IMR-90 (cell line): ENCODE measurements at regions not wholly inside any gene's neighbourhood (a gene's known extent, or its start where the extent isn't known, plus 50 kb on each side); places are given as distances from the start of the nearest gene placed in this dataset.

ENCODE experiments used
- ATAC-seq: fragments of 200-7000 bp; cut with Tn5 transposase; 2 replicates; pipeline ENCODE4 v1.9.1; 2020; ENCODE audit warnings: low read depth, mild to moderate bottlenecking, moderate library complexity
- BruUV-seq: library from RNA; stranded (reverse); fragments of 400-500 nt; replicated peaks from 2 replicates; lab custom pipeline; 2021; lab: Mats Ljungman, UMichigan
- CTCF ChIA-PET: fragments of 300-600 bp; formaldehyde crosslinking; extraction: SDS; loops from one replicate; lab custom pipeline; 2021; ENCODE audit warnings: antibody characterized with exemption; lab: Yijun Ruan, JAX
- POLR2A ChIA-PET: fragments of 300-600 bp; sonication (Branson Sonifier 250); formaldehyde crosslinking; loops from one replicate; lab custom pipeline; 2022; ENCODE audit warnings: antibody characterized with exemption; ENCODE audit not compliant: unreplicated experiment; lab: Charles Lee
- DNase-seq: peaks from one replicate; pipeline ENCODE4 v3.0.0; 2013
- H2AFZ ChIP-seq: replicated peaks from 2 replicates; pipeline ENCODE3; 2013; ENCODE audit warnings: low read length, mild to moderate bottlenecking; ENCODE audit not compliant: poor library complexity
- H2AK5ac ChIP-seq: 2 replicates; pipeline ENCODE4 v1.6.1; 2013; ENCODE audit warnings: low read depth, low read length, inconsistent platforms
- H2AK9ac ChIP-seq: replicated peaks from 2 replicates; pipeline ENCODE3; 2013; ENCODE audit warnings: mild to moderate bottlenecking, low read depth, low read length, moderate library complexity; ENCODE audit not compliant: poor library complexity
- H2BK120ac ChIP-seq: 2 replicates; pipeline ENCODE4 v1.6.1; 2013; ENCODE audit warnings: low read depth, low read length, inconsistent platforms
- H2BK15ac ChIP-seq: 3 replicates; pipeline ENCODE4 v1.6.1; 2013; ENCODE audit warnings: low read depth, low read length, inconsistent platforms
- H2BK20ac ChIP-seq: 2 replicates; pipeline ENCODE4 v1.6.1; 2013; ENCODE audit warnings: low read depth, mild to moderate bottlenecking, inconsistent platforms, low read length, moderate library complexity
- H2BK5ac ChIP-seq: 2 replicates; pipeline ENCODE4 v1.6.1; 2013; ENCODE audit warnings: mild to moderate bottlenecking, low read depth, low read length, inconsistent platforms; ENCODE audit not compliant: poor library complexity, severe bottlenecking
- H3K14ac ChIP-seq: replicated peaks from 2 replicates; pipeline ENCODE4 v1.6.1; 2013; ENCODE audit warnings: low read depth, low read length, inconsistent platforms
- H3K18ac ChIP-seq: 2 replicates; pipeline ENCODE4 v1.6.1; 2013; ENCODE audit warnings: low read depth, low read length, control low read depth
- H3K23ac ChIP-seq: 2 replicates; pipeline ENCODE4 v1.6.1; 2013; ENCODE audit warnings: low read depth, low read length, inconsistent platforms
- H3K27ac ChIP-seq: 2 replicates; pipeline ENCODE4 v1.5.1; 2013; ENCODE audit warnings: mild to moderate bottlenecking, control low read depth, low read length; ENCODE audit not compliant: insufficient read depth
- H3K27me3 ChIP-seq: 2 replicates; pipeline ENCODE4 v1.6.1; 2013; ENCODE audit warnings: low read length; ENCODE audit not compliant: control insufficient read depth, insufficient read depth
- H3K36me3 ChIP-seq: 2 replicates; pipeline ENCODE4 v1.6.1; 2013; ENCODE audit warnings: low read length, mixed read lengths; ENCODE audit not compliant: control insufficient read depth, insufficient read depth
- H3K4ac ChIP-seq: 2 replicates; pipeline ENCODE4 v1.6.1; 2013; ENCODE audit warnings: low read depth, low read length, inconsistent platforms
- H3K4me1 ChIP-seq: 2 replicates; pipeline ENCODE4 v1.6.1; 2013; ENCODE audit warnings: low read length, mixed read lengths; ENCODE audit not compliant: control insufficient read depth, insufficient read depth
- H3K4me2 ChIP-seq: 2 replicates; pipeline ENCODE4 v1.6.1; 2013; ENCODE audit warnings: low read depth, mild to moderate bottlenecking, control low read depth, low read length, moderate library complexity
- H3K4me3 ChIP-seq: 2 replicates; pipeline ENCODE4 v1.5.1; 2013; ENCODE audit warnings: low read depth, mild to moderate bottlenecking, control low read depth, low read length, moderate library complexity; ENCODE audit not compliant: insufficient read depth
- H3K56ac ChIP-seq: 2 replicates; pipeline ENCODE4 v1.6.1; 2013; ENCODE audit warnings: low read length, inconsistent platforms; ENCODE audit not compliant: insufficient read depth; ENCODE audit errors: extremely low read depth
- H3K79me1 ChIP-seq, 2 experiments: 2 replicates each; pipeline ENCODE4 v1.6.1; 2013; ENCODE audit warnings: low read length in 2 of 2, inconsistent platforms in 1 of 2, low read depth in 1 of 2
- H3K9ac ChIP-seq: 2 replicates; pipeline ENCODE4 v1.6.1; 2013; ENCODE audit warnings: low read depth, low read length, control low read depth
- H3K9me1 ChIP-seq: 2 replicates; pipeline ENCODE4 v1.6.1; 2013; ENCODE audit warnings: low read length, inconsistent platforms; ENCODE audit not compliant: insufficient read depth
- H3K9me3 ChIP-seq: 2 replicates; pipeline ENCODE4 v1.6.1; 2013; ENCODE audit warnings: low read length; ENCODE audit not compliant: control insufficient read depth, insufficient read depth
- H4K20me1 ChIP-seq: 2 replicates; pipeline ENCODE4 v1.6.1; 2013; ENCODE audit warnings: low read length, inconsistent platforms; ENCODE audit not compliant: insufficient read depth
- H4K5ac ChIP-seq: 2 replicates; pipeline ENCODE4 v1.6.1; 2013; ENCODE audit warnings: mild to moderate bottlenecking, low read depth, low read length, control low read depth
- H4K8ac ChIP-seq, 2 experiments: 2 replicates each; pipeline ENCODE4 v1.6.1; 2013; ENCODE audit warnings: low read depth in 2 of 2, low read length in 2 of 2, control low read depth in 1 of 2, inconsistent platforms in 1 of 2
- H4K91ac ChIP-seq: 2 replicates; pipeline ENCODE4 v1.6.1; 2013; ENCODE audit warnings: low read depth, low read length, inconsistent platforms; ENCODE audit not compliant: insufficient read depth
- BHLHE40 ChIP-seq: fragments of 150-350 bp; IDR thresholded peaks from 2 replicates; pipeline ENCODE4 v1.6.1; 2016; ENCODE audit warnings: mild to moderate bottlenecking, low read depth, low read length
- CHD1 ChIP-seq: IDR thresholded peaks from 2 replicates; pipeline ENCODE4 v1.6.1; 2012; ENCODE audit warnings: low read depth, low read length, improper control_type of control experiment
- FOS ChIP-seq: fragments of 150-350 bp; IDR thresholded peaks from 2 replicates; pipeline ENCODE4 v1.6.1; 2016; ENCODE audit warnings: low read depth, low read length
- MAFK ChIP-seq: IDR thresholded peaks from 2 replicates; pipeline ENCODE4 v1.6.1; 2012; ENCODE audit warnings: low read depth, low read length, improper control_type of control experiment
- MAZ ChIP-seq: IDR thresholded peaks from 2 replicates; pipeline ENCODE4 v1.6.1; 2012; ENCODE audit warnings: low read depth, mild to moderate bottlenecking, low read length, improper control_type of control experiment, moderate library complexity, borderline replicate concordance
- MXI1 ChIP-seq: IDR thresholded peaks from 2 replicates; pipeline ENCODE4 v1.6.1; 2012; ENCODE audit warnings: low read depth, mild to moderate bottlenecking, low read length, moderate library complexity, borderline replicate concordance
- NFE2L2 ChIP-seq: fragments of 150-350 bp; IDR thresholded peaks from 2 replicates; pipeline ENCODE4 v1.6.1; 2016; ENCODE audit warnings: low read depth, mild to moderate bottlenecking, low read length
- POLR2A ChIP-seq: IDR thresholded peaks from 2 replicates; pipeline ENCODE4 v1.6.1; 2012; ENCODE audit warnings: mild to moderate bottlenecking, low read depth, low read length
- RAD21 ChIP-seq: IDR thresholded peaks from 2 replicates; pipeline ENCODE4 v1.6.1; 2012; ENCODE audit warnings: low read length, improper control_type of control experiment
- RFX5 ChIP-seq: IDR thresholded peaks from 2 replicates; pipeline ENCODE4 v1.8.0; 2012; ENCODE audit warnings: low read depth, mild to moderate bottlenecking, low read length, moderate library complexity
- SMC3 ChIP-seq: fragments of 150-350 bp; IDR thresholded peaks from 2 replicates; pipeline ENCODE4 v1.6.1; 2016; ENCODE audit warnings: low read depth, mild to moderate bottlenecking, antibody characterized with exemption, low read length, moderate library complexity
- USF2 ChIP-seq: fragments of 150-350 bp; IDR thresholded peaks from 2 replicates; pipeline ENCODE4 v1.6.1; 2017; ENCODE audit warnings: mild to moderate bottlenecking, antibody characterized with exemption, low read length, low read depth
- WGBS, 2 experiments: methylation state at CpG; one replicate each; pipeline versions ENCODE4 v1.1.5 to v1.1.7; 2013; ENCODE audit warnings: missing lambda C conversion rate in 2 of 2; ENCODE audit not compliant: insufficient read length in 1 of 2; ENCODE audit errors: extremely low coverage in 2 of 2; 5-methylcytosine and 5-hydroxymethylcytosine counted together
- dilution Hi-C: fragments of 300-500 bp; cut with HindIII; formaldehyde crosslinking; loops from one replicate; pipeline ENCODE4 v1.14.3; 2018; ENCODE audit warnings: low sequenced_read_pairs; ENCODE audit not compliant: unreplicated experiment
- in situ Hi-C: fragments of 300-500 bp; cut with MboI; formaldehyde crosslinking; loops from 3 replicates; pipeline ENCODE4 v1.14.3; 2019; ENCODE audit warnings: low sequenced_read_pairs, inconsistent platforms, mixed read lengths
- intact Hi-C: fragments of 100-400 bp; cut with micrococcal nuclease; formaldehyde crosslinking; loops from 2 replicates; pipeline ENCODE4 v1.10.0; 2022

GRCh38 chr20:48463096-48463720, 364.6 kb downstream of the PREX1 start:
- H2BK15ac ChIP-seq = no peak overlapping the region
- H3K79me1 ChIP-seq = no peaks in the 10 kb centered on the region
- no peak overlapping the region for H3K4me2 ChIP-seq
- H4K91ac ChIP-seq = no peak overlapping the region
- H3K56ac ChIP-seq = no peak overlapping the region
- H4K20me1 ChIP-seq = no peaks in the 10 kb centered on the region
- dilution Hi-C loops = no loop called here
- no peak overlapping the region for H3K4me3 ChIP-seq
- H3K23ac ChIP-seq = no peak overlapping the region
- H2BK120ac ChIP-seq = no peak overlapping the region
- no peak overlapping the region for H3K14ac ChIP-seq
- H3K9me1 ChIP-seq = no peaks in the 10 kb centered on the region
- no peak for ATAC-seq
- DNase-seq = no peak
- ChIA-PET POLR2A (no interaction called here), CTCF (no interaction called here)
- no peaks in the 10 kb centered on the region for H3K9me3 ChIP-seq
- H2BK20ac ChIP-seq = no peak overlapping the region
- no peak overlapping the region for H2AFZ ChIP-seq
- H3K27ac ChIP-seq = no peak overlapping the region
- WGBS, 2 experiments = 57% methylated on average over 8 of the region's 11 CpGs; no CpG with 5 or more reads in 1 of the 2 experiments
- no peak overlapping the region for H2AK9ac ChIP-seq
- no peak overlapping the region for H2AK5ac ChIP-seq
- TF ChIP-seq CHD1 (no peak), USF2 (no peak), POLR2A (no peak), RFX5 (no peak), FOS (no peak), MXI1 (no peak), SMC3 (no peak), NFE2L2 (no peak), MAZ (no peak), BHLHE40 (no peak), RAD21 (no peak), MAFK (no peak)
- peaks cover 2% of the 10 kb centered on the region; the same call in 1 of the 2 replicates for H3K27me3 ChIP-seq
- H3K4me1 ChIP-seq = no peaks in the 10 kb centered on the region
- H4K8ac ChIP-seq = no peak overlapping the region
- H4K5ac ChIP-seq = no peak overlapping the region
- H3K4ac ChIP-seq = no peak overlapping the region
- intact Hi-C loops = no loop called here
- H3K9ac ChIP-seq = no peak overlapping the region
- no peaks in the 10 kb centered on the region for H3K36me3 ChIP-seq
- in situ Hi-C loops = no loop called here
- no peak overlapping the region for H2BK5ac ChIP-seq
- no TSS peak for BruUV-seq
- H3K18ac ChIP-seq = no peak overlapping the region
